AG08396 (cell line): ENCODE measurements at regions not wholly inside any gene's neighbourhood (a gene's known extent, or its start where the extent isn't known, plus 50 kb on each side); places are given as distances from the start of the nearest gene placed in this dataset.
A peak's percentile ranks its signal among the peaks of the same experiment; 100 is the strongest.

ENCODE experiments used
- DNase-seq: peaks from one replicate; pipeline ENCODE4 v3.0.0; 2012; ENCODE audit warnings: low spot score, mixed read lengths

DNA sequence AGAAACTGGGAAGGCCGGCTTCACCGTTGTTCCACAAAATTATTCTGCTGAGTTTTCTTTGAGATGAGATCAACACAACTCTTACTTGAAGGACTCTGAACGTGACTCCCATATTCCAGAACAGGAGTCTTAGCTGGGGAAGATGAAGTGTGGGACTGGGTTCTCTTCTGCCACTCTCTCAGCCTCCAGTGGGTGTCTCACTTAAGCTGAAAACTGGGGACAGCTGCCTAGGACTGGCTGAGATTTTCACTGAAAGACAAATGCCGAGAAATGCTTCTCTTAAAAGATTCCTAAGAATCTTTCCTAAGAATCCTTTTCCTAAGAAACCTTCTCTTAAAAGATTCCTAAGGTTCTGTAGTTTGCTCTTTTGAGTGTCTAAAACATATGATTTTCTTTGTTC, 156.6 kb upstream of the LHCGR start:
- DNase-seq: peak; percentile 8

DNA sequence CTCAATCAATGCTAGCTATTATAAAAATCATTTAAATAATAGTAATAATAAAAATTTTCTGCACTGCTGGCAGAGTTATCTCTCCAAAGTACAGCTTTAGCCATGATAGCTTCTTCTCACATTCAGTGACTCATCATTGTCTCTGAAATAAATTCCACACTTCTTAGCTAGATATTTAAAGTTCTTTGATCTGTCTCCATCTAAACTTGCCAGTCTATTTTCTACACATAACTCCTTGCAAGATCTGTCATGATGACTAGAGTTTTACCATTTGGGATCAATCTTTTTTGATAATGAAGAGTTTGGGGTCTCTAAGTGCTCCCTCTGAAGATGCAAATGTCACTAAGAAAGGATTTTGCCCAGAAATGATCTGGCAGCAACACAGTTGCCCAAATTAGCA, 155.4 kb upstream of the LHCGR start:
- DNase-seq: no peak

DNA sequence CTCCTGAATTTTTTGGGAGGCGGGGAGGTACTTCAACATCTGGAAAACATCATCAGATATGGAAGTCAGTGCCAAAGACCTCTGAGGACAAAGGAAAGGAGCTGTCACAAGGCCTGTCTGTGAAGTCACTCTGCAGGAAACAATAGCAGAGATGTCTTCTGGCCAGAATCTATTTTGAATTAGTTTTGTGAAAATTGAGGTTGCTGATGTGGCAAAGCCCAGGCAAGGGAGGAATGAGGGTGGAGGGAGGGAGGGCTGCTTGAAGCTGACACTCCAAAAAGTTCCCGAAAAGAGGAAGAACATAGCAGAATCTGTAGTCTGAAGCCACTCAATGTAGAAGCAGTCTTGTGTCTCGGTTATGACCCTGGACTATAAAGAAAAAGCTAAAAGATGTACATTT, 151.1 kb upstream of the LHCGR start:
- no peak for DNase-seq

DNA sequence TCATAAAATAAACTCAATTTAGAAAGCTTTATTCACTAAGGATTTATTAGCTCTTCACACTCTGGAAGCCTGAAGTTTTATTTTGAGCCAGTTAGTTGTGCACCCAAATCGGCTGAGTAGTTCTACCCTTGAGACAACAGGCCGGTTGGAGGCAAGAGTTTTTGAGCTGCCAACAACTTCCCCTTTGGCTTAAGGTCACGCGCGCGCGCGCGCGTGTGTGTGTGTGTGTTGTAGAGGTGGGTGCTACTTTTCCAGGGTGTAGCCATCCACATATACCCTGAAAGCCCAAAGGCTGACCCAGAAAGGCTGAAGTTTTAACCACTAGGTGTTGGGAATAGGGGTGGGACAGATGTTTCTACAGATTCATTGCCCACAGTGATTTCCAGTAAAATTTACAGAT, 150.2 kb upstream of the LHCGR start:
- DNase-seq: no peak

DNA sequence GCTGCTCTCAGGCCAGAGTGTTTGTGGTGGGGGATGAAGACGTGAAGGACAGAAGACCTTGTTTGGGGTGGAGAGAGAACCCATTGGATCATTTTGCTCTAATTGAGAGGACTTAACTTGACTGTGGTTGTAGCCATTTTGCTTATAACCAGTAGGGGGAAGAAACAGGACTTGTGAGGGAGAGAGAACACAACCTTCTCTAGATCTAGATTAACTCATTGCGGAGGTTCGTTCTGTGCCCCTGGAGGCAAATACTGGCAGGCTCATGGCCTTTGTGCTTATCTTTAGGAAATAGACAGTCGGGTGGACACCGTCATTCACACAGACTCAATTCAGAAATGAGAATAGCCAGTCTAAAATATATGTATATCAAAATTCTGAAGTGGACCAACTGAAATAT, 147.0 kb upstream of the LHCGR start:
- DNase-seq: no peak

DNA sequence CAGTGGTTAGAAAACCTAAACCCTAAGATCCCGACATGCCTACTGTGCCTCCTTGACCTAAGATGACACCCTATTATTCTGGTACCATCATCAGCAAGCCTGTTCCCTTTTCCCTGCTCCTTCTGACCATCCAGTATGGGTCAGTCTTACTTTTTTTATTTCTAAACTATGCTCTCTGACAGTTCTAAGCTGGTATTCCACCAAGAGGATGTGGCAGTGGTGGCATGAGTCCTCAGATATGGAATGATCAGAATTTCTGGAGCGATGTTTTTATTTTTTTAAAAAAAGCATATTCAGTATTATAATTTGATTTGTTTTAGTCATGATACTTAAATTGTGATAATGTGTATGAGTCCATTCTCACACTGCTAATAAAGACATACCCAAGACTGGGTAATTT, 145.9 kb upstream of the LHCGR start:
- DNase-seq: no peak

DNA sequence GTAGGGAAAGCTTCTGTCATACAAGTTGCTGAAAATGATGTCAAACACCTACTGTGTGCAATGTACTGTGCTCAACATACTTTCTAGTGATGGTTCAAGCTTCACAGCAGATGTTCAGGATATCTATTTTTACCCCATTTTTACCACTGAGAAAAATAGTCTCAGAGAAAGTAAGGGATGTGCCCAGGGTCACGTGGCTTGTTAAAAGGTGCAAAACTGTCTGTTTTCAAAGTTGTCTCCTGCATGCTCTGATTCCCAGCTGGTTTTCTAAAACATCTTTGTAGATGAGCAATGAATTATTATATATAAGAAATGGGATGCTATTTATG, 145.5 kb upstream of the LHCGR start:
- DNase-seq: no peak

DNA sequence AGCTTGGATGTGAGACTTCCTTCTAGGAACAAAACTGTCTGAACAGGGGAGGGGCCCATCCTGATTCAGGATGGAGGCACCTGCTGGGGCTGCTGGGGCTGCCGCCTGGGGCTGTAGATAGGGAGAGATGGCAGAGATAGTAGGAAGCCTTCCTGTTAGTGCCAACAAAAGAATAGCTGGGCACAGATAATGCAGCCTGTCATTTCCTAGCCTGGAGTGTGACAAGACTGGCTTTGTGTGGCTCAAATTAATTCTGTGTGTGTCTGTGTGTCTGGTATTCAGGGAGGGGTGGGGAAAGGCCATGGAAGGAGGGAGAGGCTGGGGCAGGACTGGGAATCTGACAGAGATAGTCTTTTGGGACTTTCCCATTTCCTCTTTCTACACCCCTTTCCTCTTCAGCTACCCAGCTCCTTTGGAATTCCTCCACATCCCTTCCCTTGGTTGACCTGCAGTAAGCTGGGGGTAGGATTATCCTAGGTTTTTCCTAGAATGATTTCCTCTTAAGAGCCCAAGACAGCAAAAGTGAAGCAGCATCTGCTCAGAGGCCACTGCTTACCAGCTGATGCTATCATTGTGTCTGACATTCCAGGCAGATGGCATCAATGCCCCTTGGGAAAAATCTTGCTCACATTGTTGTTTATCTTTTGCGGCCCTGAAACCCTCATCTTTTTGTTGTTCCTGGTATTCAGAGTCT, 144.9 kb upstream of the LHCGR start:
- DNase-seq: no peak

DNA sequence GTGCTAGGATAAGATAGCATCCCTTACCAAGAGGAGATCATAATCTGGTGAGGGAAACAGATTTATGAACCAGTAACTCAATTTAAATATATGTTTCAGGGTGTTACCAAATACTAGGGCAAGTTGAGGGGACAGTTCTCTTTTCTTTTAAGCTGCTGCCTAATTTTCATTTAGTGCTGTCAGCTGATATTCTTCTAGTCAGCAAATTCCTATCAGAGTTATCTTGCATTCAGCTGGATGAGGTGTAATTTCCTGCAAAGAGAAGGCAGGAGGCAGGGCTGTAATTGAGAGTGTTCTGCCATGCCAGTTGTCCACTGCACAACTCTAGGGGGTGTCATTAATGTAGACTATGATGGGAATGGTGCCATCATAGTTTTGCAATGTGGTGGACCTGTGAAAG, 141.3 kb upstream of the LHCGR start:
- DNase-seq: no peak

DNA sequence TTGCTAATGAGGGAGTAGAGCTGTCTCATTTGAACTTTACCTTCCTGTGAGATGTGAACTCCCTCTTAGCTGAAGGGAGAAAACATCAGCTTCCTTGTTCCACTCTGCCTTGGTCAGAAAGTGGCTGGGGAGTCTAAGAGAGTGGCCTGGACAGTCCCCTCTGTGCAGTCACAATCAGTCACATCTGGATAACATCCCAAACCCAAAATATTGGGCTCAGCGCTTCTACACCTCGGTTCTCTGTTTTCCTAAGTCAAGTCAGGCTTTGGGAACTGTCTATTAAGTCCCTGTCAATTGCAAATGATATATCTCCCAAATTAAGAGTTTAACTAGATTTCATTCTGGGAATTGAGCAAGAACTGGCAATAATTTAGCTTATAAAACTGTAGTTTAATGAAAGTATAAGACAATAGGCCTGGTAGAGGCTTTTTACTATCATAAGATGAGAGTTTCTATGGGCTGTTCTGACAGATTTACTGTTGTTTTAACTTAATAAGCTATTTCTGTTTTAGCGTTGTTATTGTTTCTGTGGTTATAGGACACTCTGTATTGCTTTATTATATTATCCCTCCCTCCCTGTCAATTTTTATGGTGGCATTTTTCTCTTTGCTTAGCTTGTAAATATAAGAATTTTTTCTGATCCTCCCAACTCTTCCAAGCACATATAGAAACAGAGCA, 135.1 kb upstream of the LHCGR start:
- DNase-seq: no peak

DNA sequence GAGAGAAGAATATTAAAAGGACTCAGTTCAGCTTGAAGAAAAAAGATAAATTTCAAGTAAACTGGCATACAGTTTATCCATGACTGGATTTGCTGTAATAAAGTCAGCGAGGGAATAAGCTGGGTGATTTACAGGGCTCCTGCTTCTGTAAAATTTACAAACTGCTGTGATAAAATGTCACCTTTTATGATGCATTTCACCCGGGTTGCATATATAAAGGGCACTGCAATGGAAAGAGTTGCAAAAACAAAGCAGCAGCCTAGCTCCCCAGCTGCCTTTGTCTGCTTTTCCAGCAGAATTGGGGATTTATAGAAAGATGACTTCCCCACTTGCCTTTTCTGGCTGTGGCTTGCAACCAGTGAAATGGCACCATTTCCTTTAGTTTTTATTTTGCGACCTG, 132.5 kb upstream of the LHCGR start:
- no peak for DNase-seq

DNA sequence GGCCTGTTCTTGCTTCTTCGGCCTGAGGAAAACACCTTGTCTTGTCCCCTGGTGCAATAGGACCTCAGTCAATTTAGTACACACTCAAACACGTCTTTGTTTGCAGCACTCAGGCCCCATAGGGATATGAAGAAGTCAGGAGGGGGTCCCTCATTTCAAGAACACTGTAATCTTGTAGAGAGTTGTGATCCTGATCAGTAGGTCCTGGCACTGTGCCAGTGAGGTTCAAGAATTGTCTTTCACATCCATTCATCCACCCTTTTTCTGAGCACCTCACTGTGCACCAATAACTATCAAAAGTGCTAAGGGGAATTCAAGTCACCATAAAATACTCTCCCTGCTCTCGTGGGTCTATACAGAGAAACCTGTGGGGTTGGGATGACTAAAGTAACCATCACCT, 131.4 kb upstream of the LHCGR start:
- no peak for DNase-seq

DNA sequence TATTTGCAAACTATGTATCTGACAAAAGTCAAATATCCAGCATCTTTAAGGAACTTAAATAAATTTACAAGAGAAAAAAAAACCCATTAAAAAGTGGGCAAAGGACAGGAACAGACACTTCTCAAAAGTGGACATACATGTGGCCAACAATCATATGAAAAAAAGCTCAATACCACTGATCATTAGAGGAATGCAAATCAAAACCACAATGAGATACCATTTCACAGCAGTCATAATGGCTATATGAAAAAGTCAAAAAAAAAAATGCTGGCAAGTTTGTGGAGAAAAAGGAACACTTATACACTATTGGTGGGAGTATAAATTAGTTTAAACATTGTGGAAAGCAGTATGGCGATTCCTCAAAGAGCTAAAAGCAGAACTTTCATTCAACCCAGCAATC, 130.3 kb upstream of the LHCGR start:
- DNase-seq: no peak

DNA sequence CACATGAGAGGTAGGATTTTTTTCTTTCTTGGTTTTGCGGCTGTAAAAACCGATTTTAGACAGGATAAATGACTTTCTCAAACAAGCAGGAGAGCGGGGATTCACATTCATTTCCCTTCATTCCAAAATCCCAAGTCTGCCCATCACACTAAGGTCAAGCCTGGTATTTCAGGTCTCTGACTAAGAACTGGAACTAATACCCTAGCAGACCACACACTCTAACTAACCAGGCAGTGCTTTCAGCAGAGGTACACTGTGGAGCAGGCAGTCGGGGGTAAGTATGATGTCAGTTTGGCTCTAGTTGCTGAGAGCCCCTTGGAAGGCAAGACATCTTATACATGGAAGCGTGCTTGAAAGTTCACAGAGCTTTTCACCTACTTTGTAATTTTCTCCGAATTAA, 128.1 kb upstream of the LHCGR start:
- no peak for DNase-seq

DNA sequence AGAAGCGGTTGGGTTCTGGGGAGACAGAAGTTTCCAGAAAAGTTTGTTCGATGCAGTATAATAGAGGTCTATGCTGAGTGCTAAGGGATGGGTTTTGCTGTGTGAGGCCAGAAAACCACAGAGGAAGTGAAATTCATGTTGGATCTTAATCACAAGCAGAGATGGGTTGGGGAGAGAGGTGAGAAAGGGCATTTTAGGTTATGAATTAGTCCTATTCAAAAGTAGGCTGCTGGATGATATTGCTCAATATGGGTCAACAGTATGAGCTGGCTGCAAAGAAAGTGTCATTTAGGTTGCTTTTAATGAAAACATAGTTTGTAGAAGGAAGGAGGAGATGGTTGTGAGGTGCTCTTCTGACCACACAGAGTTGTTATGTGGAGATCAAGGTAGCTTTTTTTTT, 118.8 kb upstream of the LHCGR start:
- DNase-seq: no peak

DNA sequence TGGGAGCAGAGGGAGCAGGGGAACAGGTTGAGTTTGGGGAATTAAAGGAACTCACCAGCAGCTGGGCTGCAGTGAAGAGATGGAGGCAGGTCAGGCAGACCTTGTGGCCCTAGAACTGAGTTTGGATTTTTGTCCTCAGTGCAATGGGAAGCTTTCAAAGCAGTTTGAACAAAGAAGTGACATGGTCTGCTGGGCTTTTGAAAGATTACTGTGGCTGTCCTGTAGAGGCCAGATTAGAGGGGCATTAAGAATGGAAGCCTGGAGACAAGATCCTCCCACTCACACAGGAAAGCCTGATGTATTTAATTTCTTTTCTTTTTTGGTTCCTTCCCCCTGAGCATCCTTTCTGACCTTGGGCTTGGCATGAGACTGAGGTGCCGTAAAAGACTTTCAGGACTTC, 118.1 kb upstream of the LHCGR start:
- no peak for DNase-seq

DNA sequence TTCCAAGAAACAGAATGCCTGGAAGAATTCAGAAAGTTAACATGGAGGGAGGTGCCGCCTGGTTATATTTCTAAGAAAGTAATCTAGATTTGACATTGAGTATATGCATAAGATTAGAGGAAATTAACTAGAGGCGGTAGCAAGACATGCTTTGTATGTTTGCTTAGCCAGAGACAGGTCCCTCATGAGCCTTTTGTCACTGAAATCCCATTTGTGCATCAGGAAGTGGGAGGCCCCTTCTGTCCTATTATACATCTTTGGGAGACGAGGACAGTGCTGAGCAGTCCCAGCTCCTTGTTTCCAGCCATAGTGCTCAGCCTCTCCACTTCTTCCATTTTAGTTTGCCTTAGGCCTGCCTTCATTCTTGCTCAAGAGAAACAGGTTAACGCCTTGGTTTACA, 115.4 kb upstream of the LHCGR start:
- DNase-seq: no peak

DNA sequence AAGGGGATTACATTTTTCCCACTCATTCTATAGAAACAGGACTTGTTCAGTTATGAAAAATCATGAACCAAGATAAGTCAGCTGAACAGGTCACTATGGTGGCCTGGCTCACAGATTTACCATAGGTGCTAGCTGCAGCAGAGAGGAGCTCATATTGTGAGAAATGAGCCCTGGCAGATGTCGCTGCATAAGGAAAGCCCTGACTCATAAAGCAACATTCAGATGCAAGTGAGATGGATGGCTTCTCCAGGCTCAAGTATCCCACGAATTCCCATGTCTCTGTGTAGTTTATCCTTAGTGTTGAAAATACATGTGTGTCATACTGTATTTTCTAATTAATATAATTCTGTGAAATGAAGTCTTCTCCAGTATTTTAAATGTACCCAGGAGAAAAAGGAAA, 115.0 kb upstream of the LHCGR start:
- DNase-seq: no peak

DNA sequence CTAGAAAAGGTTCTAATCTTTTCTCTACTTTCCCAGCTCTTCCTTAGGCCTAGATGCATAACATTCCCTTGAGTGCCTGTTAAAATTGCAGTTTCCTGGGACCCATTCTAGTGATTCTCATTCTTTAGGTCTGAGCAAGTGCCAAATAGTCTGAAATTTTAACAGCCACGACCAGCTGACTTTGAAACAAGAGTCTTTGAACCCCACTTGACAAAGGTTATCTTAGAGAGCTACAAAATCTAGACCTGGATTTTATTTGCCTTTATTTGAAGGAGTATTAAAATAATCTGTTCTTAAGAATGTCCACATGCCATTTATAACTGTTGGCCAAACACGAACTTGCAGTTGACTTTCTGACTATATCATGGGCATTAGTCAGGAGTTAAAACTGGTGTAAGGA, 110.2 kb upstream of the LHCGR start:
- no peak for DNase-seq

DNA sequence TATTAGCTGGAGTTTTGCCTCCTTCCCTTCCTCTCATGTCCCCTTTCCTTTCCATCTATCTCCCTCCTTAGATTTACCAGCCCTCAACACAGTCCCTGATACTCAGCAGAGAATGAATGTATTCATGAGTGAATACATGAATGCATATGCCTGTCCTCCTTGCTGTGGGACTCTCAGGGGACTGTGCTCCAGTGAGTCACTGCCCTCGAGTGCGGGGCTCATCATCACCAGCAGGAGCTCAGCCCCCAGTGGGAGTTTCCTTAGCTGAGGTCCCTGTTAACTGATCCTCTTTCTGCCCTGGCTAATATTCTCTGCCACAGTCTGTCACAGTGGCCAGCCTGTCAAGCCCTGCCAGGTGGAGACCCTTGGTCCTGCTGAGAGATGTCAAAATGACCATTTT, 104.9 kb upstream of the LHCGR start:
- no peak for DNase-seq

DNA sequence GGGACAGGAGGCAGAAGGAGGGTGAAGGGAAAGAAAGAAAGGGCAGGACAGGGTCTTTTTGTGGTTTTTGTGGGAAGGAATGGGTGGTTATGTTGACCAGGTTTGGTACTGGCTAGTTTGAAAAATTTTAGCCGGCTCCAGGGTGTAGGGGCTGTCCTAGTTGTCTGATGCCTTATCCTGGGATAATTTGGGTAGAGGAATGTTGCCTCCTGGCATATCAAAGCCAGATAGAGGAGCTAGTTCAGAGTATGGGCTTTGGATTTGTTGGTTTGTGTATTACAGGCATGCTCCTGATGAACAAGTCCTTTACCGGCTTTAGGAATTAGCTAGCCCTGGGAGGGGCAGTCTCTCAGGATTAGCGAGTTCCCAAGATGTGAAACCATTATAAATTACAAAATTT, 101.1 kb upstream of the LHCGR start:
- DNase-seq: no peak

DNA sequence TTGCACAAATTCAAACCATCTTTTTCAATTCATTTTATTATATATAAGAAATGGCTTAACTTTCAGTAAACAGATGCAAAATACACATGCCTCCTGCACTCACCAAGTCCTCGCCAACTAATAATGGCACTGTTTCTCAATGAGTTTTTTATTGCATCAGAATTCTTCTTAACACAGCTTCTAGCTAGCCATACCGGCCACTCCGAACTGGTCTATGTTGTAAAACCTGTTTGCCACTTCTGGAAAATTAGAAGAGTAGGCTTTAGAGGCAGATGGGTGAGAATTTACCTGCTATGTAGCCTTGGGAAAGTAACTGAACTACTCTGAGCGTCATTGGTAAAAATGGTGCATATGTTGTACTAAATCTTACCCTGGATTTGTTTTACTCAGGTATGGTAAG, 100.6 kb upstream of the LHCGR start:
- DNase-seq: no peak

DNA sequence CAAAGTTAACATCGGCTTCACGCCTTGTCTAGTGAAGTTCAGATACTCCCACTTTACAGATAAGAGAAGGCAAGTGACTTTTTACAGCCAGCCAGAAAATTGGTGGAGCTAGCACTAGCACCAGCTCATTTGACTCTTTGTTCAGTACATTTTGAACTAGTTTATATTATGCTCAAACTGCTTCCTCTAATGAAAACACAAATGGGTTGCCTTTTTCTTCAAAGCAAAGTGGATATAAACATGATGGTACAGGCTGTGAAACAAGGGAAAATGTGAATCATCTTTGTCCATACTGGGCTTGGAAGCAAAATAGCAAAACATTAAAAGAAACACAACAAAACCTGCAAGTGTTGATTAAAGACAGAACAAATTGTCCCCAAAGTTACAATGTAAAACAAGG, 99.6 kb upstream of the LHCGR start:
- DNase-seq: no peak

DNA sequence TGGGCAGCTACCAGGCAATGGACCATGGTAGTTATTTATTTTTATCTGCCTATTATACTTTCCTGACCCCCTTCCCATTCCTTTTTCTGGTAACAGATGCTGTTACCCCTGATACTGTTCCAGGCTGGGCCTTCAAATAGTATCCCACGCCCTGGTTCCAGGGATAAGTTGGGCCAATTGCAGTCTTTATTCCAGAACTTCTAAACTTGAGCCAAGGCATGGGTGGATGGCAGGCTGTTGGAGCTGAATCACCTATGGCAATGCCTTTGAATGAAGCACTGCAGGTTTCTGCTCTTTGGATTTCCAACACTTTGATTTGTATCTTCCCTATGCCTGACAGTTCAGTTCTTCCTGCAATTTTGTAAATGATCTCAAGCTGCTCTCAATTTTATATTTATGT, 99.2 kb upstream of the LHCGR start:
- DNase-seq: no peak

DNA sequence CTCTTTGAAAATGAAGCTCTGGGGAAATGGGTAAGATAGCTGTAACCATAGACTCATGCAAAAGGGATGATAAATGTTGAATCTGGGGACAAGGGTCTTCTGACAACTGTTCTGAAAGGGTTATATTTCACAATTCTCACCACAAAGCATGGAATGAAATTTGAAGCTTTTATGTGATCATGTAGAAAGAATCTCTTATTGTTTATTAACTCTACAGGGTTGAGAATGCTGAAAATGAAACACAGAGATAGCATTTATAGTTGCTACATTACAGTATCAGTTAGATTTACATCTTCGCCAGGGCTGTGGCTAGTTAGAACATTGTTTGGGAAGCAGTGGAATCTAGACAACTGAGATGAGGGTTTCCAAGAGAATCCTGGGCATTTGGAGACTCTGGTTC, 97.4 kb upstream of the LHCGR start:
- peak; percentile 28 for DNase-seq
